NCI-H146 (cell line): ENCODE measurements at regions not wholly inside any gene's neighbourhood (a gene's known extent, or its start where the extent isn't known, plus 50 kb on each side); places are given as distances from the start of the nearest gene placed in this dataset.
"Not testable (repeated sequence)": the region's sequence is repeated elsewhere in the genome, so short reads cannot be mapped to it uniquely, and the experiment has no call there.

Source experiments
- DNase-seq: peaks from one replicate; lab custom pipeline; 2025; lab: John Stamatoyannopoulos, UW

- DNase-seq = no peak
Observed at GRCh38 chr2:7676714-7677113, 759.5 kb downstream of the RNF144A start.

GRCh38 chr2:7681881-7682461, 764.8 kb downstream of the RNF144A start:
- no peak for DNase-seq

- peak; percentile 32 for DNase-seq
Observed at GRCh38 chr2:7683196-7683595, 766.0 kb downstream of the RNF144A start.

GRCh38 chr2:7683708-7684107, 766.5 kb downstream of the RNF144A start:
- DNase-seq = no peak

- no peak for DNase-seq
Observed at GRCh38 chr2:7685342-7686015, 768.3 kb downstream of the RNF144A start.

GRCh38 chr2:7686016-7686385, 768.8 kb downstream of the RNF144A start:
- DNase-seq = no peak

- DNase-seq = no peak
Observed at GRCh38 chr2:7691961-7692656, 774.9 kb downstream of the RNF144A start.

- peak; percentile 51 for DNase-seq
Observed at GRCh38 chr2:7692657-7693161, 775.5 kb downstream of the RNF144A start.

GRCh38 chr2:7693246-7694075, 776.2 kb downstream of the RNF144A start:
- no peak for DNase-seq

- no peak for DNase-seq
Observed at GRCh38 chr2:7694076-7694985, 777.1 kb downstream of the RNF144A start.

GRCh38 chr2:7696556-7696955, 779.3 kb downstream of the RNF144A start:
- not testable (repeated sequence) for DNase-seq

GRCh38 chr2:7697052-7697451, 779.8 kb downstream of the RNF144A start:
- DNase-seq = no peak

GRCh38 chr2:7701791-7702190, 784.6 kb downstream of the RNF144A start:
- no peak for DNase-seq

- peak; percentile 93 for DNase-seq
Observed at GRCh38 chr2:7703048-7703447, 785.8 kb downstream of the RNF144A start.

GRCh38 chr2:7703543-7704144, 786.4 kb downstream of the RNF144A start:
- peak; percentile 99 for DNase-seq

- peak; percentile 32 for DNase-seq
Observed at GRCh38 chr2:7704296-7704865, 787.2 kb downstream of the RNF144A start.

GRCh38 chr2:7706791-7707190, 789.6 kb downstream of the RNF144A start:
- DNase-seq = no peak

GRCh38 chr2:7707723-7708122, 790.5 kb downstream of the RNF144A start:
- no peak for DNase-seq

GRCh38 chr2:7709907-7710306, 792.7 kb downstream of the RNF144A start:
- DNase-seq = no peak

GRCh38 chr2:7711167-7711566, 794.0 kb downstream of the RNF144A start:
- no peak for DNase-seq
